Adipocyte (in vitro differentiated cells): ENCODE measurements at regions not wholly inside any gene's neighbourhood (a gene's known extent, or its start where the extent isn't known, plus 50 kb on each side); places are given as distances from the start of the nearest gene placed in this dataset.
A peak's percentile ranks its signal among the peaks of the same experiment; 100 is the strongest.
"Not testable (repeated sequence)": the region's sequence is repeated elsewhere in the genome, so short reads cannot be mapped to it uniquely, and the experiment has no call there.

Experiments
- DNase-seq: peaks from one replicate; pipeline ENCODE4 v3.0.0-alpha.2; 2015; ENCODE audit warnings: low read depth
- H3K27me3 ChIP-seq: replicated peaks from 2 replicates; pipeline ENCODE4 v1.7.0; 2013; ENCODE audit warnings: mild to moderate bottlenecking, low read length, moderate library complexity; ENCODE audit not compliant: control insufficient read depth, insufficient read depth
- H3K36me3 ChIP-seq: 2 replicates; pipeline ENCODE4 v1.7.0; 2013; ENCODE audit warnings: low read length, mild to moderate bottlenecking, moderate library complexity; ENCODE audit not compliant: control insufficient read depth, insufficient read depth, severe bottlenecking
- H3K4me1 ChIP-seq: 2 replicates; pipeline ENCODE4 v1.7.0; 2013; ENCODE audit warnings: mild to moderate bottlenecking, low read length, moderate library complexity; ENCODE audit not compliant: control insufficient read depth, insufficient read depth
- H3K4me3 ChIP-seq: 2 replicates; pipeline ENCODE4 v1.7.0; 2013; ENCODE audit warnings: mild to moderate bottlenecking, low read length, moderate library complexity
- H3K9ac ChIP-seq: 2 replicates; pipeline ENCODE4 v1.7.0; 2013; ENCODE audit warnings: mild to moderate bottlenecking, low read length, moderate library complexity
- H3K9me3 ChIP-seq: 2 replicates; pipeline ENCODE4 v1.7.0; 2013; ENCODE audit warnings: mild to moderate bottlenecking, low read length, moderate library complexity; ENCODE audit not compliant: control insufficient read depth

- not testable (repeated sequence) for H3K36me3 ChIP-seq, DNase-seq, H3K9me3 ChIP-seq, H3K9ac ChIP-seq, H3K4me3 ChIP-seq, H3K27me3 ChIP-seq
- H3K4me1 ChIP-seq = peaks cover 16% of the 10 kb centered on the region
Measured at GRCh38 chr2:186427017-186427350, 59.1 kb upstream of the ZC3H15 start.

DNA sequence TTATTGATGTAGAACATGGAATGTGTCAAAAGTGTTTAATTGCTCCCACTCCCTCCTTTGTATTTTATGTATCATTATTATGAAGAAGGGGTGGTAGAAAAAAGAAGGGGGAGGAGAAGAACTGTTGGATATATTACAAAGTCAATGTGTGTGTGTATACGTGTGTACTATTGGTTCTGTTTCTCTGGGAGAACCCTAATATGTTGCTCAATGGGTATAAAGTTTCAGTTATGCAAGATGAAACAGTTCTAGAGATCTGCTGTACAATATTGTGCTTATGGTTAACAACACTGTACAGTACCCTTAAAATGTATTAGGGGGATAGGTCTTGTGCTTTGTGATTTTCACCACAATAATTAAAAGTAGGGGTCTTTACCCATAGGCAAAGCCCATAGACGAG, 58.1 kb upstream of the ZC3H15 start:
- Histone ChIP-seq H3K27me3 (no peaks in the 10 kb centered on the region), H3K9me3 (no peaks in the 10 kb centered on the region), H3K9ac (no peak overlapping the region), H3K36me3 (no peaks in the 10 kb centered on the region), H3K4me1 (peaks cover 9% of the 10 kb centered on the region), H3K4me3 (no peak overlapping the region)
- peak; percentile 39 for DNase-seq

GRCh38 chr2:186429104-186429503, 57.0 kb upstream of the ZC3H15 start:
- no peaks in the 10 kb centered on the region for H3K9me3 ChIP-seq
- H3K27me3 ChIP-seq = no peaks in the 10 kb centered on the region
- H3K4me1 ChIP-seq = peaks cover 9% of the 10 kb centered on the region
- H3K4me3 ChIP-seq = no peak overlapping the region
- H3K36me3 ChIP-seq = no peaks in the 10 kb centered on the region
- no peak for DNase-seq
- no peak overlapping the region for H3K9ac ChIP-seq

DNA sequence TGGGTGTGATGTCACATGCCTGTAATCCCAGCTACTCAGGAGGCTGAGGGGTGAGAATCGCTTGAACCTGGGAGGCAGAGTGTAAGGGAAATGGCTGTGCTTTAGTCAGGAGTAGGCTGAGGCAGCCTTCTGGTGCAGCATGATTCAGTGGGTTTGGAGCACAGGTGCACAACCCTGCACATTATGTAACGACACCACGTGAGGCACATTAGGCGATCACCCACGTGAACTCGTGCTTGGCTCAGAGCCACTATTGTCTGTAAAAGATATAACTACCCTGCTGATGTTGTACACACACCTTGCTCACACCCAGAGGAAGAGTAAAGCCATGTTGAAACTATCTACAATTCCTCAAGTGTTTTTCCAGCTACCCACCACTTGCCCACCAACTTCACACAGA, 54.8 kb upstream of the ZC3H15 start:
- no peaks in the 10 kb centered on the region for H3K9me3 ChIP-seq
- peaks cover 9% of the 10 kb centered on the region for H3K4me1 ChIP-seq
- DNase-seq = no peak

GRCh38 chr2:186433040-186433439, 53.0 kb upstream of the ZC3H15 start:
- Histone ChIP-seq H3K27me3 (no peaks in the 10 kb centered on the region), H3K4me3 (no peak overlapping the region), H3K36me3 (peaks cover 4% of the 10 kb centered on the region), H3K9me3 (no peaks in the 10 kb centered on the region), H3K9ac (no peak overlapping the region), H3K4me1 (peaks cover 9% of the 10 kb centered on the region)
- DNase-seq = no peak

More for the DNA sequence above, 54.8 kb upstream of the ZC3H15 start:
- Histone ChIP-seq H3K9ac (no peak overlapping the region), H3K36me3 (no peaks in the 10 kb centered on the region), H3K4me3 (no peak overlapping the region), H3K27me3 (no peaks in the 10 kb centered on the region)

- no peak overlapping the region for H3K4me3 ChIP-seq
- DNase-seq = no peak
- H3K27me3 ChIP-seq = no peaks in the 10 kb centered on the region
- H3K4me1 ChIP-seq = peaks cover 7% of the 10 kb centered on the region
- no peaks in the 10 kb centered on the region for H3K9me3 ChIP-seq
- H3K36me3 ChIP-seq = peaks cover 4% of the 10 kb centered on the region
- no peak overlapping the region for H3K9ac ChIP-seq
Measured at GRCh38 chr2:186433777-186434432, 52.2 kb upstream of the ZC3H15 start.
